ENCODE measurements at regions not wholly inside any gene's neighbourhood (a gene's known extent, or its start where the extent isn't known, plus 50 kb on each side); places are given as distances from the start of the nearest gene placed in this dataset.

DNA sequence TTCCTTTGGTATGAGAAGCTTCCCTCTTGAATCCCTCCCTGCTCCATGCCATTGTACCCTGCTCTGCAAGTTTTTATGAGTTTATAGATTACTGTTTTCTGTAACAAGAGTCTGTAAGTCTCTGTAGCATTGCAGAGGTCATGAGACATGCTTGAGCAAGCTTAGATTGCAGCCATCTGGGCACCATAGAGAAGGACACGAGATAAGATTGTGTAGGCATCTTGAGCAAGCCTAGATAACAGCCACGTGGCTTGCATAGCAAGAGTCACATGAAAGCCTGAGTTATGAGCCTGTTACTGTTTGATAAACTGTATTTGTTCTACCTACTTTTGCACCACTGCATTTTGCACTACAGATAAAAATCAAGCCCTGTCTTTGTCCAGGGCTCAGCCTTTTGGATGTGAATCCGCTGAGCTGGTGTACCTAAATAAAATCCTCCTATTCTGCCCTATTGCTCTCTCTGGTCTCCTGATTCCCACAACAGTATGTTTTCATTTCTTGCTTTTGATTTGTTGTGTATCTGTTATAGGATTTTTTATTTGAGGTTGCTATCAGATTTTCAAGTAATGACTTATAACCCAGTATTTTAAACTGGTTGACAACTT, 127.4 kb upstream of the ANKRD50 start:
- no peaks in the 10 kb centered on the region for H3K4me1 ChIP-seq (ENCODE audit: insufficient read depth, low read length, poor library complexity, severe bottlenecking)
- no peak for TF ChIP-seq EZH2 (IDR thresholded peaks at IDR 0.05; ENCODE audit: borderline replicate concordance, low read depth, low read length, poor library complexity, severe bottlenecking)
- TF ChIP-seq, protein P1, sequence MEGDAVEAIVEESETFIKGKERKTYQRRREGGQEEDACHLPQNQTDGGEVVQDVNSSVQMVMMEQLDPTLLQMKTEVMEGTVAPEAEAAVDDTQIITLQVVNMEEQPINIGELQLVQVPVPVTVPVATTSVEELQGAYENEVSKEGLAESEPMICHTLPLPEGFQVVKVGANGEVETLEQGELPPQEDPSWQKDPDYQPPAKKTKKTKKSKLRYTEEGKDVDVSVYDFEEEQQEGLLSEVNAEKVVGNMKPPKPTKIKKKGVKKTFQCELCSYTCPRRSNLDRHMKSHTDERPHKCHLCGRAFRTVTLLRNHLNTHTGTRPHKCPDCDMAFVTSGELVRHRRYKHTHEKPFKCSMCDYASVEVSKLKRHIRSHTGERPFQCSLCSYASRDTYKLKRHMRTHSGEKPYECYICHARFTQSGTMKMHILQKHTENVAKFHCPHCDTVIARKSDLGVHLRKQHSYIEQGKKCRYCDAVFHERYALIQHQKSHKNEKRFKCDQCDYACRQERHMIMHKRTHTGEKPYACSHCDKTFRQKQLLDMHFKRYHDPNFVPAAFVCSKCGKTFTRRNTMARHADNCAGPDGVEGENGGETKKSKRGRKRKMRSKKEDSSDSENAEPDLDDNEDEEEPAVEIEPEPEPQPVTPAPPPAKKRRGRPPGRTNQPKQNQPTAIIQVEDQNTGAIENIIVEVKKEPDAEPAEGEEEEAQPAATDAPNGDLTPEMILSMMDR (conservative IDR thresholded peaks at IDR 0.05; ENCODE audit: low read depth, low read length) = no peak
- peaks cover 13% of the 10 kb centered on the region for H3K9me3 ChIP-seq (ENCODE audit: low read depth, low read length, poor library complexity, severe bottlenecking)
- no peak for DNase-seq (ENCODE audit: low spot score)
- no peaks in the 10 kb centered on the region for H3K27me3 ChIP-seq (replicated peaks; ENCODE audit: insufficient read depth, low read depth, low read length, poor library complexity)
- ChIA-PET POLR2A (ENCODE audit: low non-redundant PET) (no interaction called here), CTCF (no interaction called here)
- H3K36me3 ChIP-seq (ENCODE audit: insufficient read depth, low read length, poor library complexity, severe bottlenecking) = no peaks in the 10 kb centered on the region
- H3K4me3 ChIP-seq (ENCODE audit: low read depth, low read length, poor library complexity, severe bottlenecking) = no peak overlapping the region
- no TSS peak for BruUV-seq (replicated peaks)
- no peak overlapping the region for H3K27ac ChIP-seq (ENCODE audit: low read depth, low read length, poor library complexity, severe bottlenecking)
- intact Hi-C loops (cut with micrococcal nuclease; ENCODE audit: unreplicated experiment) = no loop called here

DNA sequence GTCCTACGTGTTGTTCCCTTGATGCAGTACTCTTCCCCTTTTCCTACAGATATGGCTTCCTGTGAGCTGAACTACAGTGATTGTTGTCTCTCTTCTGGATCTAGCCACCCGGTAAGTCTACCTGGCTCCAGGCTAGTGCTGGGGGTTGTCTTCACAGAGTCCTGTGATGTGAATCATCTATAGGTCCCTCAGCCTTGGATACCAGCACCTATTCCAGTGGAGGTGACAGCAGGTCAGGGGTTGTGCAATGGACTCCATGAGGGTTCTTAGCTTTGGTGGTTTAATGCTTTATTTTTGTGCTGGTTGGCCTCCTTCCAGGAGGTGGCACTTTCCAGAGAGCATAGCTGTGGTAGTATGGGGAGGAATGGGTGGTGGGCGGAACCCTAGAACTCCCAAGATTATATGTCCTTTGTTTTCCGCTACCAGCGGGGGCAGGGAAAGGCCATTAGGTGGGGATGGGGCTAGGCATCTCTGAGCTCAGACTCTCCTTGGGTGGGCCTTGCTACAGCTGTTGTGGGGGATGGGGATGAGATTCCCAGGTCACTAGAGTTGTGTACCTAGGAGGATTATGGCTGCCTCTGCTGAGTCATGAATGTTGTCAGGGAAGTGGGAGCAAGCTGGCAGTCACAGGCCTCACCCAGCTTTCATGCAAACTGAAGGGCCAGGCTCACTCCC, 121.4 kb upstream of the ANKRD50 start:
- ChIA-PET CTCF (no interaction called here), POLR2A (ENCODE audit: low non-redundant PET) (no interaction called here)
- TF ChIP-seq, protein P1 (conservative IDR thresholded peaks at IDR 0.05; ENCODE audit: low read depth, low read length) = no peak
- no peak for TF ChIP-seq EZH2 (IDR thresholded peaks at IDR 0.05; ENCODE audit: borderline replicate concordance, low read depth, low read length, poor library complexity, severe bottlenecking)
- no peak overlapping the region for H3K4me3 ChIP-seq (ENCODE audit: low read depth, low read length, poor library complexity, severe bottlenecking)
- intact Hi-C loops (cut with micrococcal nuclease; ENCODE audit: unreplicated experiment) = no loop called here
- H3K27ac ChIP-seq (ENCODE audit: low read depth, low read length, poor library complexity, severe bottlenecking) = no peak overlapping the region
- no TSS peak for BruUV-seq (replicated peaks)
- H3K36me3 ChIP-seq (ENCODE audit: insufficient read depth, low read length, poor library complexity, severe bottlenecking) = no peaks in the 10 kb centered on the region
- no peaks in the 10 kb centered on the region for H3K9me3 ChIP-seq (ENCODE audit: low read depth, low read length, poor library complexity, severe bottlenecking)
- H3K4me1 ChIP-seq (ENCODE audit: insufficient read depth, low read length, poor library complexity, severe bottlenecking) = no peaks in the 10 kb centered on the region
- DNase-seq (ENCODE audit: low spot score) = no peak
- H3K27me3 ChIP-seq (replicated peaks; ENCODE audit: insufficient read depth, low read depth, low read length, poor library complexity) = no peaks in the 10 kb centered on the region

DNA sequence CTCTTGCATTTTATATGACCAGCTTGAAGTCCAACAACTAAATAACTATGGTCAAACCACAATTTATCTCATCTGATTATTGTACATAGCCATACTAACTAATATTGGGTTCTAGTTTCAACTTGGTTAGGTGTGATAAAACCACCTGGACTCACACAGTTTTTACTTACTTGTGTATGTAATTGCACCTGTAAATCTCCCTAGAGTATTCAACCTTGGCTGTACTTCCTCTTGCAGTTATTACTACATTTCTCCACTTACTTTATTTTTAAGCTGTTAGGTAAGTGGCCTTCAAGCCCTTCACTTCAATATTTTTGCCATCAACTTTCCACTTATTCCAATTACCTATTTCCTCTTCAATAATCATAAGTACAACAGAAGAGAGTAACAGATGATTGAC, 115.8 kb upstream of the ANKRD50 start:
- intact Hi-C loops (cut with micrococcal nuclease; ENCODE audit: unreplicated experiment) = no loop called here
- CTCF ChIA-PET = no interaction called here
- H3K27me3 ChIP-seq (replicated peaks; ENCODE audit: insufficient read depth, low read depth, low read length, poor library complexity) = no peaks in the 10 kb centered on the region
- H3K27ac ChIP-seq (ENCODE audit: low read depth, low read length, poor library complexity, severe bottlenecking) = no peak overlapping the region
- DNase-seq (ENCODE audit: low spot score) = no peak
- H3K4me3 ChIP-seq (ENCODE audit: low read depth, low read length, poor library complexity, severe bottlenecking) = no peak overlapping the region
- BruUV-seq (replicated peaks) = no TSS peak
- no peaks in the 10 kb centered on the region for H3K9me3 ChIP-seq (ENCODE audit: low read depth, low read length, poor library complexity, severe bottlenecking)
- TF ChIP-seq EZH2 (IDR thresholded peaks at IDR 0.05; ENCODE audit: borderline replicate concordance, low read depth, low read length, poor library complexity, severe bottlenecking) = no peak
- TF ChIP-seq, protein P1 (conservative IDR thresholded peaks at IDR 0.05; ENCODE audit: low read depth, low read length) = no peak
- H3K36me3 ChIP-seq (ENCODE audit: insufficient read depth, low read length, poor library complexity, severe bottlenecking) = no peaks in the 10 kb centered on the region
- POLR2A ChIA-PET (ENCODE audit: low non-redundant PET) = no interaction called here
- H3K4me1 ChIP-seq (ENCODE audit: insufficient read depth, low read length, poor library complexity, severe bottlenecking) = no peaks in the 10 kb centered on the region

All from A673 (cell line).